Thyroid gland (tissue), 4 donors: ENCODE measurements at regions not wholly inside any gene's neighbourhood (a gene's known extent, or its start where the extent isn't known, plus 50 kb on each side); places are given as distances from the start of the nearest gene placed in this dataset.

Experiments
- POLR2A ChIP-seq, 2 donors: fragments of 450-650 bp; IDR thresholded peaks; one replicate each; pipeline ENCODE4 v1.6.1; 2017; ENCODE audit warnings: antibody characterized with exemption in 2 of 2, mild to moderate bottlenecking in 2 of 2, moderate library complexity in 1 of 2
- TF ChIP-seq, protein P1 (sequence below), 6 experiments: fragments of 200-600 bp in 3 of 6; fragments of 450-650 bp in 3 of 6; sonication (generic) in 3 of 6; IDR thresholded peaks; one replicate each; pipeline ENCODE4 v1.5.1; 2016 to 2019; ENCODE audit warnings: antibody characterized with exemption in 6 of 6, mild to moderate bottlenecking in 2 of 6, inconsistent platforms in 1 of 6, moderate library complexity in 1 of 6

DNA sequence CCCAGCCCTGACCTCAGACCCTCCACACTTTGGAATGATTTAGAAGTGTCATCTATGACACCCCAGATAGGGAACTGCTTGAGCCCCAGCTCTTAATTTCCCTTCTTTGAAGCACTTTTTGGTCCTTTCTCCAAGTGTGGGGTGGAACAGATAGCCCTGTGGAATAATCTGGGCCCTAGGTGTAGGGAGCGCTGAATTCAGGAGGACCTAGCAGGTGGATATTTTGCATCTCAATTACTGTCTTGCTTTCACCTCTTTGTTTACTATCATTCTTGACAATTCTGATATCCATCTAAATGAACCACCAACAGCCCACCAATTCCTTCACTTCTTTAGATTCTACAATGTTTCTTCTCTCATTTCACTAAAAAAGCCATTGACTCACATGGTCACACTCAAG, 850.4 kb downstream of the KCNJ2 start:
- TF ChIP-seq, protein P1, sequence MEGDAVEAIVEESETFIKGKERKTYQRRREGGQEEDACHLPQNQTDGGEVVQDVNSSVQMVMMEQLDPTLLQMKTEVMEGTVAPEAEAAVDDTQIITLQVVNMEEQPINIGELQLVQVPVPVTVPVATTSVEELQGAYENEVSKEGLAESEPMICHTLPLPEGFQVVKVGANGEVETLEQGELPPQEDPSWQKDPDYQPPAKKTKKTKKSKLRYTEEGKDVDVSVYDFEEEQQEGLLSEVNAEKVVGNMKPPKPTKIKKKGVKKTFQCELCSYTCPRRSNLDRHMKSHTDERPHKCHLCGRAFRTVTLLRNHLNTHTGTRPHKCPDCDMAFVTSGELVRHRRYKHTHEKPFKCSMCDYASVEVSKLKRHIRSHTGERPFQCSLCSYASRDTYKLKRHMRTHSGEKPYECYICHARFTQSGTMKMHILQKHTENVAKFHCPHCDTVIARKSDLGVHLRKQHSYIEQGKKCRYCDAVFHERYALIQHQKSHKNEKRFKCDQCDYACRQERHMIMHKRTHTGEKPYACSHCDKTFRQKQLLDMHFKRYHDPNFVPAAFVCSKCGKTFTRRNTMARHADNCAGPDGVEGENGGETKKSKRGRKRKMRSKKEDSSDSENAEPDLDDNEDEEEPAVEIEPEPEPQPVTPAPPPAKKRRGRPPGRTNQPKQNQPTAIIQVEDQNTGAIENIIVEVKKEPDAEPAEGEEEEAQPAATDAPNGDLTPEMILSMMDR (IDR thresholded peaks at IDR 0.05): no peak
- TF ChIP-seq POLR2A (IDR thresholded peaks at IDR 0.05): no peak
